Fibroblast of mammary gland (primary cell): ENCODE measurements at regions not wholly inside any gene's neighbourhood (a gene's known extent, or its start where the extent isn't known, plus 50 kb on each side); places are given as distances from the start of the nearest gene placed in this dataset.

ENCODE experiments used
- DNase-seq: peaks from one replicate; pipeline ENCODE4 v3.0.0-alpha.2; 2010; ENCODE audit warnings: low read depth
- H3K4me3 ChIP-seq: 2 replicates; pipeline ENCODE4 v1.5.1; 2011; ENCODE audit warnings: low read depth, mild to moderate bottlenecking, low read length, moderate library complexity; ENCODE audit not compliant: control insufficient read depth
- CTCF ChIP-seq: conservative IDR thresholded peaks from 2 replicates; pipeline ENCODE4 v1.5.1; 2011; ENCODE audit warnings: low read depth, low read length, inconsistent platforms; ENCODE audit not compliant: control insufficient read depth, insufficient read depth

GRCh38 chr3:162094301-162094700 lies 597.7 kb downstream of the OTOL1 start:
- DNase-seq, result no peak
- no peak overlapping the region for H3K4me3 ChIP-seq
- TF ChIP-seq CTCF, result no peak

- no peak for TF ChIP-seq CTCF
- no peak overlapping the region for H3K4me3 ChIP-seq
- DNase-seq, result peak; percentile 9
Observed at GRCh38 chr3:162096874-162097273, 600.3 kb downstream of the OTOL1 start.

- no peak for TF ChIP-seq CTCF
- H3K4me3 ChIP-seq, result no peak overlapping the region
- no peak for DNase-seq
Observed at GRCh38 chr3:162103808-162104207, 607.2 kb downstream of the OTOL1 start.

- TF ChIP-seq CTCF, result no peak
Observed at GRCh38 chr3:162111861-162112260, 615.3 kb downstream of the OTOL1 start.

GRCh38 chr3:162112719-162113118 lies 616.1 kb downstream of the OTOL1 start:
- TF ChIP-seq CTCF, result no peak
- DNase-seq, result no peak
- H3K4me3 ChIP-seq, result no peak overlapping the region

More at GRCh38 chr3:162111861-162112260, 615.3 kb downstream of the OTOL1 start:
- DNase-seq, result no peak
- H3K4me3 ChIP-seq, result no peak overlapping the region

GRCh38 chr3:162117961-162118360 lies 621.4 kb downstream of the OTOL1 start:
- TF ChIP-seq CTCF, result no peak
- DNase-seq, result no peak
- no peak overlapping the region for H3K4me3 ChIP-seq

GRCh38 chr3:162119651-162120050 lies 623.0 kb downstream of the OTOL1 start:
- no peak for DNase-seq
- no peak overlapping the region for H3K4me3 ChIP-seq
- TF ChIP-seq CTCF, result no peak
